ENCODE measurements at regions not wholly inside any gene's neighbourhood (a gene's known extent, or its start where the extent isn't known, plus 50 kb on each side); places are given as distances from the start of the nearest gene placed in this dataset.

DNA sequence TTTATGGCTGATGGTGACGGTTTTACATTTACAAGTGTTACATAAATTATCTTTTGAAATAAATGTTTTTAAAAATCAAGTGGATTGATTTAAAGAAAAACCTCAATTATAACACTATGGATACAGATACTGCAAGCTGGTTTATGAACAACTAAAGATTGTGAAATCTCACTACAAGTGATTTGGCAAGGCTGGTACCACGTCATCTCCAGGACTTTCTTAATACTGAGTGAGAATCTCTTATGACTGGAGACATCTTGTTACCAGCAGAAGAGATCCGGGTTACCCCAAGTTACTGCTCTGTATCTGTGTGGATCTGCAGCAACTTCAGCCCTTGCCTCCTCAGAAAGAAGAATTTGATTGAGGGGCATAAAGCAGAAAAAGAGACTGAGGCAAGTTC, 452.9 kb downstream of the MN1 start:
- Histone ChIP-seq H3K27me3 (ENCODE audit: control insufficient read depth in 1 of 2, insufficient read depth in 2 of 2, low read length in 2 of 2) (no peaks in the 10 kb centered on the region), H3K4me1 (ENCODE audit: control insufficient read depth, insufficient read depth, low read length) (no peaks in the 10 kb centered on the region), H3K9ac (ENCODE audit: low read length in 2 of 2) (no peak overlapping the region), H3K27ac (ENCODE audit: low read length) (no peak overlapping the region), H3K9me3 (ENCODE audit: control insufficient read depth in 2 of 2, low read length in 2 of 2) (no peaks in the 10 kb centered on the region), H3K36me3 (ENCODE audit: control insufficient read depth in 2 of 2, insufficient read depth in 2 of 2, low read length in 2 of 2) (no peaks in the 10 kb centered on the region), H3K4me3 (ENCODE audit: low read length in 2 of 2) (no peak overlapping the region)

DNA sequence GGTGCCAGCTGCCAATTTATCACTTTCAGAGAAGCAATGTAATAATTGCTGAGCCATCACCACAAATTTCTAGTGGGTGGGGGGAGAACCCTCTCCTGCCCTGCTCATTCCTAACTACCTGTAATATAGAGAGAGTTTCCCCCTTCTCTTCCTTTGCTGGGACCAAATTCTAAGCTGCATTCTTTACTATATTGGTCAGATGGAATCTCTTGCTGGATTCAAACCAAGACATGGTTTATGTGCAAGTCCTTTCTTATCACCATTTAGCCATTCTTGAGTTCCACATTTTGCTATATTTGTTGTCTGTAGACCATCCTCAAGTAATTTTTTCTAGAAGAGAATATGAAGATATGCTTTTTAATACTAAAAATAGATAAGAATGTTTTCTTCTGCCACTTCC, 452.1 kb downstream of the MN1 start:
- Histone ChIP-seq H3K9ac (ENCODE audit: low read length in 2 of 2) (no peak overlapping the region), H3K4me1 (ENCODE audit: control insufficient read depth, insufficient read depth, low read length) (no peaks in the 10 kb centered on the region), H3K27me3 (ENCODE audit: control insufficient read depth in 1 of 2, insufficient read depth in 2 of 2, low read length in 2 of 2) (no peaks in the 10 kb centered on the region), H3K4me3 (ENCODE audit: low read length in 2 of 2) (no peak overlapping the region), H3K36me3 (ENCODE audit: control insufficient read depth in 2 of 2, insufficient read depth in 2 of 2, low read length in 2 of 2) (no peaks in the 10 kb centered on the region), H3K27ac (ENCODE audit: low read length) (no peak overlapping the region), H3K9me3 (ENCODE audit: control insufficient read depth in 2 of 2, low read length in 2 of 2) (no peaks in the 10 kb centered on the region)

DNA sequence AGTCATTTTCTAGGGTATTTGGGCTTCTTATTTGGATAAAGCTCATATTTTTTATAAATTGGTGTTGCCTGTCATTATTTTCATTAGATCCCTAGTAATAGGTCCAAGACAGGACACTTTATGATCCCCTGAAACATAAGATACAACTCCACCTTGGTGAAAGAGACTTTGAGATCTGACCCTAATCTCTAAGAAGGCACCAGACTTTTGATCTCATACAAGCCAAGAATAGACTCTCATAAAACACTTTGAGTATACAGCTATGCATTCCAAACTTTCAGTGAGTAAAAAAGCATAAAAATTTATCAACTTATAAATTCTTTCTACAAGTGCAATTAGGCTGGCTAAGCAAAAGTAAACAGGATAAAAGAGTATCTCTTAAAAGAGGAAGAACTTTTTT, 451.2 kb downstream of the MN1 start:
- no peak overlapping the region for H3K4me3 ChIP-seq (ENCODE audit: low read length in 2 of 2)
- H3K27me3 ChIP-seq (ENCODE audit: control insufficient read depth in 1 of 2, insufficient read depth in 2 of 2, low read length in 2 of 2), result no peaks in the 10 kb centered on the region
- no peaks in the 10 kb centered on the region for H3K4me1 ChIP-seq (ENCODE audit: control insufficient read depth, insufficient read depth, low read length)
- H3K36me3 ChIP-seq (ENCODE audit: control insufficient read depth in 2 of 2, insufficient read depth in 2 of 2, low read length in 2 of 2), result no peaks in the 10 kb centered on the region
- no peak overlapping the region for H3K9ac ChIP-seq (ENCODE audit: low read length in 2 of 2)
- H3K27ac ChIP-seq (ENCODE audit: low read length), result no peak overlapping the region
- H3K9me3 ChIP-seq (ENCODE audit: control insufficient read depth in 2 of 2, low read length in 2 of 2), result no peaks in the 10 kb centered on the region

DNA sequence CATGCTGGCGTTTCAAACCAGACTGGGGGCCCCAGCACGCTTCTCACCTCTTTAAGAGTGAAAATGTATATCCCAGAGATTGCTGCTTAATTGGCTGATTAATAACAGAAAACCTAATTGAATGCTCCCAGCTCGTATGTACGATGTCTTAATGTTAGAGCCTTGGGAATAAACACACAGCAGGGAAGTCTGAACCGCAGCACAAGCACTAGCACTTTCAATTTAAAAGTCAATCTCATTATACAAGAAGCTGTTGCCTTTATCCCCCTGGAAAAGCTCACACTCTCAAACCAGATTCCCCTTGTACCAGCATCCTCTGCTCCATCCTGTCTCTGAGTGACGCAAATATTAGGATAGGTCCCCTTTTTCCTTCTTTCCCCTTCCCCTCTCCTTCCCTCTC, 449.1 kb downstream of the MN1 start:
- H3K9me3 ChIP-seq (ENCODE audit: control insufficient read depth in 2 of 2, low read length in 2 of 2), result peaks cover 0 to 8% of the 10 kb centered on the region in 2 donors
- H3K36me3 ChIP-seq (ENCODE audit: control insufficient read depth in 2 of 2, insufficient read depth in 2 of 2, low read length in 2 of 2), result no peaks in the 10 kb centered on the region
- H3K27me3 ChIP-seq (ENCODE audit: control insufficient read depth in 1 of 2, insufficient read depth in 2 of 2, low read length in 2 of 2), result no peaks in the 10 kb centered on the region
- H3K27ac ChIP-seq (ENCODE audit: low read length), result no peak overlapping the region
- no peak overlapping the region for H3K9ac ChIP-seq (ENCODE audit: low read length in 2 of 2)
- no peaks in the 10 kb centered on the region for H3K4me1 ChIP-seq (ENCODE audit: control insufficient read depth, insufficient read depth, low read length)
- H3K4me3 ChIP-seq (ENCODE audit: low read length in 2 of 2), result no peak overlapping the region

DNA sequence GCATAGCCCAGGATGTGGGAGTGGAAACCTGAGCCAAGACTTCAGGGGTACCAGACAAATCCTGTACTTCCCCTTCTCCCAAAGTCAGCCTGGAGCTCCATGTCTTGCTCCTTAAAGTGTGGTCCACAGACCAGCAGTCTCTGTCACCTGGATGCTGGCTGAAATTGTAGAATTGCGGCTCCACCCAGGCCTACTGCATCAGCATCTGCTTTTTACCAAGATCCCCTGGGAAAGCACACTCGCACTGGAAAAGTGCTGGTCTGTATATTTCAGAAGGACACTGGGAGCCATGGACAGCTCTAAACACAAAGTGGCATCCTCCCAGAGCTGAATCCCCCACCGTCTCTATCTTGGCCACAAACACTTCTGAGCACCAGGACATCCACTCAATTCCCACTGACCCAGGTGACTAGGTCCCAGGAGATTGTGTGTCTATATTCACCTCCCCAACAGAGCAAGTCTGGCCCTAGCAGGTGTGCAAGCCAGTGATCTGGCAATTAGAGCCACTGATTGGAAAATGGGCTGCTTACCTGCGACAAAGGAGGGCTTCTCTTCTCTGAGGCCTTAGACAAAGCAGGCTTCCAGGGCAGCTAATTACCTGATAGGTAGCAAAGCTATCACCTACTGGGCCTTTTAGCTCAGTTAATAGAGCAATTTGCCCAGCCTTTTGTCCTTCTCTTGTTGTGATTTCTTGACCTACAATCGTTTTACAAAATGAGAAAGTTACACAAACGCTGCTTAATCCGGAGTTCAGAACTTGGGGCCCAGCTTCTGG, 443.3 kb downstream of the MN1 start:
- Histone ChIP-seq H3K27me3 (ENCODE audit: control insufficient read depth in 1 of 2, insufficient read depth in 2 of 2, low read length in 2 of 2) (no peaks in the 10 kb centered on the region), H3K9ac (ENCODE audit: low read length in 2 of 2) (no peak overlapping the region), H3K4me1 (ENCODE audit: control insufficient read depth, insufficient read depth, low read length) (no peaks in the 10 kb centered on the region), H3K4me3 (ENCODE audit: low read length in 2 of 2) (no peak overlapping the region), H3K36me3 (ENCODE audit: control insufficient read depth in 2 of 2, insufficient read depth in 2 of 2, low read length in 2 of 2) (no peaks in the 10 kb centered on the region), H3K9me3 (ENCODE audit: control insufficient read depth in 2 of 2, low read length in 2 of 2) (peaks cover 3 to 8% of the 10 kb centered on the region in 2 donors), H3K27ac (ENCODE audit: low read length) (no peak overlapping the region)

DNA sequence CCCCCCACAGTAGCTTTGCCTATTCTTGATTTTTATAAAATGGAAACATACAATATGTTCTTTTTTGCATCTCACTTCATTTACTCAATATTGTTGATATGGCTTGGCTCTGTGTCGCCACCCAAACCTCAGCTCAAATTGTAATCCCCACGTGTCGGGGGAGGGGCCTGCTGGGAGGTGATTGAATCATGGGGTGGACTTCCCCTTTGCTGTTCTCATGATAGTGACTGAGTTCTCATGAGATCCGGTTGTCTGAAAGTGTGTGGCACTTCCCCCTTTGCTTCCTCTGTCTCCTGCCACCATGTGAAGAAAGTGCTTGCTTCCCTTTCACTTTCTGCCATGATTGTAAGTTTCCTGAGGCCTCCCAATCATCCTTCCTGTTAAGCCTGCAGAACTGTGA, 431.3 kb downstream of the MN1 start:
- Histone ChIP-seq H3K27me3 (ENCODE audit: control insufficient read depth in 1 of 2, insufficient read depth in 2 of 2, low read length in 2 of 2) (peaks cover 0 to 6% of the 10 kb centered on the region in 2 donors), H3K9me3 (ENCODE audit: control insufficient read depth in 2 of 2, low read length in 2 of 2) (no peaks in the 10 kb centered on the region), H3K4me3 (ENCODE audit: low read length in 2 of 2) (no peak overlapping the region)

DNA sequence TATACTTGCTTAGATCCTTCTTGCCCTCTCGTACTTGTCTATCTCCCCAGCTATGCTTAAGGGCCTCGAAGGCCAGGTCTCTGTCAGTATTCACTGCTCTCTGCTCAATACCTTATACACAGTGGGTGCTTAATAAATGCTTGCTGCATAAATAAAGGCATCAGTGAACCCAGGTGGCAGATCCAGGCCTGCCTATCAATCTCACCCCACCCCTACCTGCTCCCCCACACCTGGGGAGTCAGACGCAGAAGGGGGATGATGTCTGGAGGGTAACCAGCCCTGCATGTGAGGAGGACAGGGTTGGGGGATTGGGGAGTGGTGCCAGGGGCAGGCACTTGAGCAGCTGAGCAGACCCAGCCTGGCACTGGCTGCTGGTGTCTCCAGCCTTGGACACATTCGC, 430.6 kb downstream of the MN1 start:
- Histone ChIP-seq H3K27me3 (ENCODE audit: control insufficient read depth in 1 of 2, insufficient read depth in 2 of 2, low read length in 2 of 2) (peaks cover 0 to 6% of the 10 kb centered on the region in 2 donors), H3K9ac (ENCODE audit: low read length in 2 of 2) (no peak overlapping the region), H3K4me3 (ENCODE audit: low read length in 2 of 2) (no peak overlapping the region), H3K27ac (ENCODE audit: low read length) (no peak overlapping the region), H3K36me3 (ENCODE audit: control insufficient read depth in 2 of 2, insufficient read depth in 2 of 2, low read length in 2 of 2) (no peaks in the 10 kb centered on the region), H3K9me3 (ENCODE audit: control insufficient read depth in 2 of 2, low read length in 2 of 2) (no peaks in the 10 kb centered on the region), H3K4me1 (ENCODE audit: control insufficient read depth, insufficient read depth, low read length) (no peaks in the 10 kb centered on the region)

More for the DNA sequence above, 431.3 kb downstream of the MN1 start:
- H3K27ac ChIP-seq (ENCODE audit: low read length), result no peak overlapping the region
- no peaks in the 10 kb centered on the region for H3K36me3 ChIP-seq (ENCODE audit: control insufficient read depth in 2 of 2, insufficient read depth in 2 of 2, low read length in 2 of 2)
- H3K4me1 ChIP-seq (ENCODE audit: control insufficient read depth, insufficient read depth, low read length), result no peaks in the 10 kb centered on the region
- H3K9ac ChIP-seq (ENCODE audit: low read length in 2 of 2), result no peak overlapping the region

DNA sequence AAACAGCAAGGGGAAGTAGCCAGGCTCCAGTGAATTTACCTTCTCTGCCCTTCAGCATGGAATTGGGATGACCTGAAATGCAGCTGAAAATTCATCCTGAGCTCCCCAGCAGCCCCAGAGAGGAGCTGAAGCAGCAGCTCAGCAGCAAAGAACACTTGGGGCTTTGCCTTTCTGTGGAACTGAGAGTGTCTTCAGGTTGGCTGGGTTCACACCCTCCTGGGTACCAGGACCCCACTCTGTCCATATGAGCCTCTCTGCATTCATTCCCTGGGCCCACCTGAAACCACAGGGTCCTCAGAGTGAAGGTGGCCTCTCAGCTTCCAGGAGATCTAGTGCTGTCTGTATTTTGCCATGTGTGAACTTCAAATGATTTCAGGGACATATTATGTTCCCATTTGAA, 429.2 kb downstream of the MN1 start:
- Histone ChIP-seq H3K36me3 (ENCODE audit: control insufficient read depth in 2 of 2, insufficient read depth in 2 of 2, low read length in 2 of 2) (no peaks in the 10 kb centered on the region), H3K4me3 (ENCODE audit: low read length in 2 of 2) (no peak overlapping the region), H3K27ac (ENCODE audit: low read length) (no peak overlapping the region), H3K9me3 (ENCODE audit: control insufficient read depth in 2 of 2, low read length in 2 of 2) (no peaks in the 10 kb centered on the region), H3K9ac (ENCODE audit: low read length in 2 of 2) (no peak overlapping the region), H3K27me3 (ENCODE audit: control insufficient read depth in 1 of 2, insufficient read depth in 2 of 2, low read length in 2 of 2) (peaks cover 0 to 6% of the 10 kb centered on the region in 2 donors), H3K4me1 (ENCODE audit: control insufficient read depth, insufficient read depth, low read length) (no peaks in the 10 kb centered on the region)

DNA sequence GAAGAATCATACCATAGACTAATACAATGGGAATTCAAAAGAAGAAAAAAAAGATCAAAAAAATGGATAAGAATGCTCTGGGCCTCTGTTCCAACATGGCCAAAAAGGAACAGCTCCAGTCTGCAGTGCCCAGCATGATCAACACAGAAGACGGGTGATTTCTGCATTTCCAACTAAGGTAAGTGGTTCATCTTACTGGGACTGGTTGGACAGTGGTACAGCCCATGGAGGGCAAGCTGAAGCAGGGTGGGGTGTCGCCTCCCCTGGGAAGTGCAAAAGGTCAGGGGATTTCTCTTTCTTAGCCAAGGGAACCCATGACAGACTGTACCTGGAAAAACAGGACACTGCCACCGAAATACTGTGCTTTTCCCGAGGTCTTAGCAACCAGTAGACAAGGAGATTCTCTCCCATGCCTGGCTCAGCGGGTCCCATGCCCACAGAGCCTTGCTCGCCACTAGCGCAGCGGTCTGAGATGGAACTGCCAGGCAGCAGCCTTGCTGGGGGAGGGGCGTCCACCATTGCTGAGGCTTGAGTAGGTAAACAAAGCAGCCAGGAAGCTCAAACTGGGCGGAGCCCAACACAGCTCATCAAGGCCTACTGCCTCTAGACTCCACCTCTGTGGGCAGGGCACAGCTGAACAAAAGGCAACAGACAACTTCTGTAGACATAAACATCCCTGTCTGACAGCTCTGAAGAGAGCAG, 428.4 kb downstream of the MN1 start:
- no peaks in the 10 kb centered on the region for H3K4me1 ChIP-seq (ENCODE audit: control insufficient read depth, insufficient read depth, low read length)
- peaks cover 0 to 6% of the 10 kb centered on the region in 2 donors for H3K27me3 ChIP-seq (ENCODE audit: control insufficient read depth in 1 of 2, insufficient read depth in 2 of 2, low read length in 2 of 2)
- no peaks in the 10 kb centered on the region for H3K9me3 ChIP-seq (ENCODE audit: control insufficient read depth in 2 of 2, low read length in 2 of 2)
- no peaks in the 10 kb centered on the region for H3K36me3 ChIP-seq (ENCODE audit: control insufficient read depth in 2 of 2, insufficient read depth in 2 of 2, low read length in 2 of 2)
- H3K9ac ChIP-seq (ENCODE audit: low read length in 2 of 2), result no peak overlapping the region
- no peak overlapping the region for H3K27ac ChIP-seq (ENCODE audit: low read length)
- H3K4me3 ChIP-seq (ENCODE audit: low read length in 2 of 2), result no peak overlapping the region

DNA sequence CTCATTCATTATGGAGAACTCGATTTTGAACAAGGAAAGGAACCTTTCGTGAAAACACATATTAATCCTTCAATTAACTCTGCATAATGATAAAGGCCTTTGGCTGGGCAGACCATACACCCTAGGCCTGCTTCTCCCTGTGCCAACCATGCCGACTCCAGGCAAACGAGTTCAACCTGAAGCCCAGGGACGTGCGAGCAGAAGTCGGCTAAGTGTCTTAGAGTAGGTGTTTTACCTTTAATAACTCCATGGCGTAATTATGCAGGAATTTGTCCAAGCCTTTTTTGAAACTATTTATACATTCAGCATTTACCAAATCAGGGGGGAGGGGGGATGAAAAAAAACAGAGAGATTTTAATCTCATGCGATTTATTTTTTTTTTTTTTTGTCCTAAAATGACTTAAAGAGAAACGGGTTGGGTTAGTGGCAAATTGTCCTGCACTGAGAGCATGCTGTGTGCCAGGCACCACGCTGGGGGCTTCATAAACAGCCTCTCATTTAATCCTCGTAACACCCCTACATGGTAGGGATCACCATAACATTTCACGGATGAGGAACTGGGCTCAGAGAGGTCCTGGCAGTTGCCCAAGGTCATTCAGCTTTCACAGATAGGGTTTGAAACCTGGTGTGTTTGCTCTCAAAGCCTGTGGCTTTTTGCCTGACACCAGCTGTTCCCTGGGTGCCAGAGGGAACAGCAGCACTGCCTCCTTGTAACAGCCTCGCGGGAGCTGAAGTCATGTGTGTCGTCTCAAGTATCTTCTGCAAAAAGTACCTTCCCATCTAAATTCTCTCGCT, 423.9 kb downstream of the MN1 start:
- Histone ChIP-seq H3K27me3 (ENCODE audit: control insufficient read depth in 1 of 2, insufficient read depth in 2 of 2, low read length in 2 of 2) (peaks cover 0 to 3% of the 10 kb centered on the region in 2 donors), H3K4me3 (ENCODE audit: low read length in 2 of 2) (no peak overlapping the region), H3K27ac (ENCODE audit: low read length) (no peak overlapping the region), H3K4me1 (ENCODE audit: control insufficient read depth, insufficient read depth, low read length) (no peaks in the 10 kb centered on the region), H3K9ac (ENCODE audit: low read length in 2 of 2) (no peak overlapping the region), H3K36me3 (ENCODE audit: control insufficient read depth in 2 of 2, insufficient read depth in 2 of 2, low read length in 2 of 2) (no peaks in the 10 kb centered on the region), H3K9me3 (ENCODE audit: control insufficient read depth in 2 of 2, low read length in 2 of 2) (no peaks in the 10 kb centered on the region)

Data from stomach smooth muscle (tissue), 2 donors.